HG03342 (cell line): ENCODE measurements at regions not wholly inside any gene's neighbourhood (a gene's known extent, or its start where the extent isn't known, plus 50 kb on each side); places are given as distances from the start of the nearest gene placed in this dataset.
"Not testable (repeated sequence)": the region's sequence is repeated elsewhere in the genome, so short reads cannot be mapped to it uniquely, and the experiment has no call there.

Source experiments
- ATAC-seq: cut with Tn5 transposase; IDR thresholded peaks from one replicate; pipeline ENCODE4 v1.9.1; 2021; ENCODE audit warnings: mild to moderate bottlenecking, moderate library complexity; ENCODE audit not compliant: unreplicated experiment

GRCh38 chr5:100249884-100250269, 285.3 kb upstream of the FAM174A start:
- ATAC-seq: no peak

GRCh38 chr5:100249211-100249883, 285.8 kb upstream of the FAM174A start:
- no peak for ATAC-seq

- no peak for ATAC-seq
These were observed 302.4 kb upstream of the FAM174A start for GRCh38 chr5:100232736-100233135.

GRCh38 chr5:100188778-100189177, 346.4 kb upstream of the FAM174A start:
- no peak for ATAC-seq

GRCh38 chr5:100188339-100188738, 346.8 kb upstream of the FAM174A start:
- ATAC-seq: no peak

- ATAC-seq: no peak
These were observed 349.0 kb upstream of the FAM174A start for GRCh38 chr5:100186181-100186580.

GRCh38 chr5:100182402-100182801, 352.8 kb upstream of the FAM174A start:
- no peak for ATAC-seq

GRCh38 chr5:100175346-100175745, 359.8 kb upstream of the FAM174A start:
- ATAC-seq: no peak

- ATAC-seq: peak; percentile 100
These were observed 369.9 kb upstream of the FAM174A start for GRCh38 chr5:100165309-100165708.

GRCh38 chr5:100161868-100162267, 373.3 kb upstream of the FAM174A start:
- ATAC-seq: no peak

- no peak for ATAC-seq
These were observed 378.1 kb upstream of the FAM174A start for GRCh38 chr5:100157066-100157465.

GRCh38 chr5:100148239-100148638, 386.9 kb upstream of the FAM174A start:
- ATAC-seq: no peak

- no peak for ATAC-seq
These were observed 392.6 kb upstream of the FAM174A start for GRCh38 chr5:100142607-100143006.

- no peak for ATAC-seq
These were observed 404.0 kb upstream of the FAM174A start for GRCh38 chr5:100131161-100131560.

- ATAC-seq: no peak
These were observed 404.9 kb upstream of the FAM174A start for GRCh38 chr5:100130307-100130706.

GRCh38 chr5:100119903-100120302, 415.3 kb upstream of the FAM174A start:
- no peak for ATAC-seq

GRCh38 chr5:100110497-100110896, 424.7 kb upstream of the FAM174A start:
- ATAC-seq: no peak

- ATAC-seq: no peak
These were observed 426.3 kb upstream of the FAM174A start for GRCh38 chr5:100108883-100109282.

GRCh38 chr5:100103592-100104119, 431.5 kb upstream of the FAM174A start:
- ATAC-seq: not testable (repeated sequence)

- not testable (repeated sequence) for ATAC-seq
These were observed 433.7 kb upstream of the FAM174A start for GRCh38 chr5:100101466-100101865.

GRCh38 chr5:100096328-100096727, 438.8 kb upstream of the FAM174A start:
- ATAC-seq: not testable (repeated sequence)

- not testable (repeated sequence) for ATAC-seq
These were observed 454.5 kb upstream of the FAM174A start for GRCh38 chr5:100080703-100081102.

GRCh38 chr5:100079163-100079562, 456.0 kb upstream of the FAM174A start:
- not testable (repeated sequence) for ATAC-seq
